Psoas muscle (tissue), 7 donors: ENCODE measurements at regions not wholly inside any gene's neighbourhood (a gene's known extent, or its start where the extent isn't known, plus 50 kb on each side); places are given as distances from the start of the nearest gene placed in this dataset.

Experiments
- ATAC-seq, 4 donors: fragments of 200-7000 bp; cut with Tn5 transposase; one replicate each; pipeline ENCODE4 v1.9.1; 2020; ENCODE audit warnings: moderate library complexity in 3 of 4, mild to moderate bottlenecking in 2 of 4
- DNase-seq, 2 donors: peaks; one replicate each; pipeline ENCODE4 v3.0.0-alpha.2; 2020
- H3K27ac ChIP-seq: fragments of 200-600 bp; one replicate; pipeline ENCODE4 v1.8.0; 2022
- H3K27me3 ChIP-seq, 3 donors: fragments of 200-600 bp in 1 of 3; one replicate each; pipeline versions ENCODE4 v1.6.1 to v1.8.0; 2013 to 2022; ENCODE audit warnings: low read length in 2 of 3, mild to moderate bottlenecking in 2 of 3, moderate library complexity in 1 of 3; ENCODE audit not compliant: insufficient read depth in 3 of 3
- H3K36me3 ChIP-seq, 2 donors: fragments of 200-600 bp in 1 of 2; one replicate each; pipeline versions ENCODE4 v1.6.1 to v1.8.0; 2013 to 2022; ENCODE audit warnings: low read depth in 1 of 2, mild to moderate bottlenecking in 1 of 2, moderate library complexity in 1 of 2; ENCODE audit not compliant: insufficient read depth in 1 of 2
- H3K4me1 ChIP-seq: fragments of 200-600 bp; one replicate; pipeline ENCODE4 v1.8.0; 2022
- H3K4me3 ChIP-seq: fragments of 200-600 bp; one replicate; pipeline ENCODE4 v1.8.0; 2022; ENCODE audit warnings: mild to moderate bottlenecking
- H3K9me3 ChIP-seq: fragments of 200-600 bp; one replicate; pipeline ENCODE4 v1.8.0; 2022
- WGBS, 3 donors: extraction: QIAGEN DNeasy Blood & Tissue Kit; methylation state at CpG; one replicate each; pipeline versions ENCODE4 v1.1.6 to v1.1.7; 2013; 5-methylcytosine and 5-hydroxymethylcytosine counted together
- intact Hi-C, 2 donors: fragments of 100-400 bp; cut with DNase I; formaldehyde crosslinking; loops; one replicate each; pipeline versions ENCODE4 v1.11.0 to v1.14.2; 2022
- TF ChIP-seq, protein P1 (sequence below): fragments of 200-600 bp; IDR thresholded peaks from one replicate; pipeline ENCODE4 v1.8.0; 2022; ENCODE audit warnings: antibody characterized with exemption
- donor health status: healthy with polysubstance abuse.
- donor health status: DM: no; HTN: no; CAD: no; lungs with moderate emphysema.
- donor health status: Bipolar disorder and iron deficiency.
- donor health status: healthy.
- donor health status: DM: yes; HTN: yes; CAD: no.
- donor health status: DM: no; HTN: no; CAD: no.
- donor health status: DM: yes; HTN: yes; CAD: no.

DNA sequence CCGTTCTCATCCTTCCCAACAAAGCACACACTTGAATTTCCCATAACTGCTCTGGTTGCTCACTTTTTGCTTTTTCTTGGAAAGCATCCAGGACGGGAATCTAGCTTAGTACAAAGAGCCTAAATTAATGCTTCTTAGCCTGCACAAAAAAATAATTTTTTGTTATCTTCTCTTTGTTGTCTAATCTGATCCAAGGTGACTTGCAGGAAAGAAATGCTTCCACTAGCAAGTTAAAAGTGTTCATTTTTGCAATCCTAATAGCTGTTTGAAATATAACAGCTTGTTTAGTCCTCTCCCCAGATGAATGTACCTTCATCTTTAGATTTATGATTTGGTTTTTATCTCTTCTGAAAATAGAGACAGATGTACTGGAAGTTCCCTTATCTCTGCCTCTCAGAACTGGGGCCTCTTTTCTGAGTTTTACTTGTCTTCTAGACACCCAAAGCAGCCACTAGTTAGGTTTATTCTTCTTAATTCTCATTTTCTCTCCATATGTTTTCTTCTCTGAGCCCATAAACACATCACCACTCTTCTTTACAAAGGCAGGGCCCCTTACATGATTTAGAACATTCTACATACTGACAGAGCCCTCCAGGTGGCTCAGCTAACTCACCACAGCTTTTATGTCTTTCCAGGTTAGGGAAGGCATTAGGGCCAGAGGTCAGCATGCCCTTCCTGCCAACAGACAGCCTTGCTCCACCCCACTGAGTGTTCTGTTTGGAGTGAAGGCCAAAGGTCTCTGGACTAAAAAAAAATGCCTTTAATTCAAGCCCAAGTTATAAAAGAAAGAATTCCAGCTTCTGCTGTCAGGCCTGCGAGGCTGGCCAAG is 74.7 kb upstream of the MAP4K3 start:
- no peaks in the 10 kb centered on the region for H3K27me3 ChIP-seq
- TF ChIP-seq, protein P1, sequence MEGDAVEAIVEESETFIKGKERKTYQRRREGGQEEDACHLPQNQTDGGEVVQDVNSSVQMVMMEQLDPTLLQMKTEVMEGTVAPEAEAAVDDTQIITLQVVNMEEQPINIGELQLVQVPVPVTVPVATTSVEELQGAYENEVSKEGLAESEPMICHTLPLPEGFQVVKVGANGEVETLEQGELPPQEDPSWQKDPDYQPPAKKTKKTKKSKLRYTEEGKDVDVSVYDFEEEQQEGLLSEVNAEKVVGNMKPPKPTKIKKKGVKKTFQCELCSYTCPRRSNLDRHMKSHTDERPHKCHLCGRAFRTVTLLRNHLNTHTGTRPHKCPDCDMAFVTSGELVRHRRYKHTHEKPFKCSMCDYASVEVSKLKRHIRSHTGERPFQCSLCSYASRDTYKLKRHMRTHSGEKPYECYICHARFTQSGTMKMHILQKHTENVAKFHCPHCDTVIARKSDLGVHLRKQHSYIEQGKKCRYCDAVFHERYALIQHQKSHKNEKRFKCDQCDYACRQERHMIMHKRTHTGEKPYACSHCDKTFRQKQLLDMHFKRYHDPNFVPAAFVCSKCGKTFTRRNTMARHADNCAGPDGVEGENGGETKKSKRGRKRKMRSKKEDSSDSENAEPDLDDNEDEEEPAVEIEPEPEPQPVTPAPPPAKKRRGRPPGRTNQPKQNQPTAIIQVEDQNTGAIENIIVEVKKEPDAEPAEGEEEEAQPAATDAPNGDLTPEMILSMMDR, result no peak
- peaks cover 36% of the 10 kb centered on the region for H3K4me1 ChIP-seq
- H3K9me3 ChIP-seq, result no peaks in the 10 kb centered on the region
- no peaks in the 10 kb centered on the region for H3K36me3 ChIP-seq
- DNase-seq (no peak), ATAC-seq (peak in 1 of 4 donors; percentile 25)
- intact Hi-C loops, result loop anchor here (5.0 to 10.0 kb wide), 3 partner anchors 137 to 213 kb away; no protein-coding TSS in a partner anchor
- 52 to 56% (median 54%) methylated on average over 3 of the region's 3 CpGs for WGBS, 3 donors
- peak overlapping the region; percentile 69 for H3K27ac ChIP-seq
- no peak overlapping the region for H3K4me3 ChIP-seq

DNA sequence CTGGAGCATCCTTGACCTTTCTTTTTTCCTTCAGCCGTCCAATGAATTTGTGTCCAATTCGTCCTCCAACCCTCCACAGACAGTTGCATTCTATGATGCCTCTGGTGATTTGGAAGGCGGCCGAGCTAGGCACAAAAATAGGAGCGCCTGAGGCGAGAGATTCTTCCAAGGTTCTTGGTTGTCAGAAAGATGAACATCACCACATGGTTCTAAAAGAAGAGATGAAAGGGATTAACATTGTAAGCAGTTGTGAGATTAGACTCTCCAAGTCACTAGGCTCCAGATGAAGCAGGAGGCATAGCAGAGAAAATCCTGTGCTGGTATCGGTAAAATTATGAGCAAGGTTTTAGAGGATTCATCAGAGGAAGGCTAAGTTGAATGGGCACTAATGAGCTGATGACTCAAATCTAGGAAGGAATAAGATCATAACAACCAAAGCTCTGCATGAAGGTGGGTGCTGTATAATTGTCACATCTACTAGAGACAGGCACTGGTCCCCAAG is 75.4 kb upstream of the MAP4K3 start:
- TF ChIP-seq, protein P1, result no peak
- peaks cover 43% of the 10 kb centered on the region for H3K4me1 ChIP-seq
- no peaks in the 10 kb centered on the region for H3K27me3 ChIP-seq
- H3K4me3 ChIP-seq, result no peak overlapping the region
- WGBS, 3 donors, result 21 to 41% (median 30%) methylated on average over 7 of the region's 7 CpGs
- DNase-seq (peak; percentile 61 to 69), ATAC-seq (peak in 3 of 4 donors; percentile 52 to 63 (median 62))
- H3K9me3 ChIP-seq, result no peaks in the 10 kb centered on the region
- H3K36me3 ChIP-seq, result no peaks in the 10 kb centered on the region
- H3K27ac ChIP-seq, result peak overlapping the region; percentile 69
- intact Hi-C loops, result loop anchor here (5.0 to 10.0 kb wide), 3 partner anchors 138 to 212 kb away; no protein-coding TSS in a partner anchor

DNA sequence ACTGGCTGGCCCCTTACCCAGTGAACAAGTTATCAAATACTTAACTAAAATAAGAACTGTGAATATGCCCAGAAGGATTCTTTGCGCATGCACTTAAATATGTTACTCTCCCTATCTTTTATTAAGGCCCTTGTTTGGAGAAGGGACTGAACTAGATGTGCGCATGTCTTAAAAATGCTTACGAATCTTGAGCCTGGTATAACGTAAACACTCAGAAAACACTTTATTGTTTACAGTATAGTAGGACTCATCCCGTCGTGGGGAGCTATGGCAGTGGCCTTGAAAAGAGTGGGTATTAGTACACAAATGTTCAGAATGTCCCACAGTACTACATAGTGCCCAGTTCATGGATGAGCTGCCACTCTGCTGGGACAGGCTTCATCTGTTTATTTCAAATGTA is 75.9 kb upstream of the MAP4K3 start:
- no peaks in the 10 kb centered on the region for H3K36me3 ChIP-seq
- H3K9me3 ChIP-seq, result no peaks in the 10 kb centered on the region
- H3K4me1 ChIP-seq, result peaks cover 47% of the 10 kb centered on the region
- WGBS, 3 donors, result 89 to 93% (median 93%) methylated on average over 6 of the region's 6 CpGs
- H3K4me3 ChIP-seq, result no peak overlapping the region
- no peak for ATAC-seq
- no peaks in the 10 kb centered on the region for H3K27me3 ChIP-seq
- no peak for DNase-seq
- H3K27ac ChIP-seq, result peak overlapping the region; percentile 69
- intact Hi-C loops, result loop anchor here (5.0 to 10.0 kb wide), 3 partner anchors 138 to 212 kb away; no protein-coding TSS in a partner anchor
- TF ChIP-seq, protein P1, result no peak

DNA sequence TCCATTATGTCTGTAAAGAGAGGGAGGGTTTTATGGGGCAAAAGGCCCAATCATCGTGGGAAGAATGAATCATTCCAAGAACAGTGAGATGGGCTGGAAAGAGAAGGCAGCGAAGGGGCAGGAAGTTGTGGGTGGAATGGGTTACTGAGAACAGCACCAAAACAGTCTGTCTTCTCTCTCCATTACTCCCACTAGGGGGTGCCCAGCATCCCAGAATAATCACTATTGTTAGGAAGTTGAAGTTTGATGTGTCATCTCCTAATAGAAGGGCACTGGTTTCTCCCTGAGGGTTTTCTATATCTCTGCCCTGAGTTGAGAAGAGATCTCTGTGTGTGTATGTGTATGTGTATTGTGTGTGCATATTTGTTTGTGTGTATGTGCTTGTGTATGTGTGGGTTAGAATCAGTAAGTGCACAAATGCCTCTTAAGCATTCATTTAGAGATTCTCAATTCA is 76.6 kb upstream of the MAP4K3 start:
- WGBS, 3 donors, result 26 to 33% (median 32%) methylated on average over 2 of the region's 2 CpGs
- no peaks in the 10 kb centered on the region for H3K27me3 ChIP-seq
- H3K27ac ChIP-seq, result peak overlapping the region; percentile 69
- intact Hi-C loops, result loop anchor here (5.0 to 10.0 kb wide), 3 partner anchors 139 to 211 kb away; no protein-coding TSS in a partner anchor
- H3K4me1 ChIP-seq, result peaks cover 48% of the 10 kb centered on the region
- H3K36me3 ChIP-seq, result no peaks in the 10 kb centered on the region
- ATAC-seq, result peak; percentile 74 to 80 (median 76)
- H3K4me3 ChIP-seq, result no peak overlapping the region
- DNase-seq, result peak in 1 of 2 donors; percentile 34
- no peaks in the 10 kb centered on the region for H3K9me3 ChIP-seq
- TF ChIP-seq, protein P1, result peak; percentile 54
